GM12864 (cell line): ENCODE measurements at regions not wholly inside any gene's neighbourhood (a gene's known extent, or its start where the extent isn't known, plus 50 kb on each side); places are given as distances from the start of the nearest gene placed in this dataset.

ENCODE experiments used
- DNase-seq: peaks from one replicate; pipeline ENCODE4 v3.0.0-alpha.2; 2011; ENCODE audit warnings: low read depth
- H3K4me3 ChIP-seq: 2 replicates; pipeline ENCODE4 v1.5.1; 2011; ENCODE audit warnings: mild to moderate bottlenecking, low read depth, low read length, control low read depth
- TF ChIP-seq, protein P1 (sequence below): IDR thresholded peaks from 2 replicates; pipeline ENCODE4 v1.5.1; 2011; ENCODE audit warnings: low read depth, mild to moderate bottlenecking, moderate library complexity, low read length, control low read depth, inconsistent platforms; ENCODE audit errors: missing control alignments

DNA sequence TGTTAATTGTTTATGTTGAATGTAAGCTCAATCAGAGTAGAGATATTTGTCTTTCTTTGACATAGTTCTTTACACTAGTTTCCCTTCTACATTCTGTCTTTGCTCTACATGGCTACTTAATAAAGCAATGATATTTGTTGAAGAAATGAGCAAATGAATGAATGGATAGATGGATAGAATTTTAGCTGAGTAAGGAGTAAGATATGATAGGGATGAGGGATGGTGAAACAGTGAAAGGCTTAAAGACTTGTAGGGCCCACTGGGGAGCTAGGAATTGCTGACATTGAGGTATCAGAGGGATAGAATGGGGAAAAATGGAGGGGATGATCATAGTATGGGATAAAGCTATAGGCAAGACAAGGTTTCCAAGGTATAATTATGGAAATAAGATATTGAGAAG is 361.6 kb upstream of the SPHKAP start:
- TF ChIP-seq, protein P1, sequence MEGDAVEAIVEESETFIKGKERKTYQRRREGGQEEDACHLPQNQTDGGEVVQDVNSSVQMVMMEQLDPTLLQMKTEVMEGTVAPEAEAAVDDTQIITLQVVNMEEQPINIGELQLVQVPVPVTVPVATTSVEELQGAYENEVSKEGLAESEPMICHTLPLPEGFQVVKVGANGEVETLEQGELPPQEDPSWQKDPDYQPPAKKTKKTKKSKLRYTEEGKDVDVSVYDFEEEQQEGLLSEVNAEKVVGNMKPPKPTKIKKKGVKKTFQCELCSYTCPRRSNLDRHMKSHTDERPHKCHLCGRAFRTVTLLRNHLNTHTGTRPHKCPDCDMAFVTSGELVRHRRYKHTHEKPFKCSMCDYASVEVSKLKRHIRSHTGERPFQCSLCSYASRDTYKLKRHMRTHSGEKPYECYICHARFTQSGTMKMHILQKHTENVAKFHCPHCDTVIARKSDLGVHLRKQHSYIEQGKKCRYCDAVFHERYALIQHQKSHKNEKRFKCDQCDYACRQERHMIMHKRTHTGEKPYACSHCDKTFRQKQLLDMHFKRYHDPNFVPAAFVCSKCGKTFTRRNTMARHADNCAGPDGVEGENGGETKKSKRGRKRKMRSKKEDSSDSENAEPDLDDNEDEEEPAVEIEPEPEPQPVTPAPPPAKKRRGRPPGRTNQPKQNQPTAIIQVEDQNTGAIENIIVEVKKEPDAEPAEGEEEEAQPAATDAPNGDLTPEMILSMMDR, result no peak
- DNase-seq, result no peak
- H3K4me3 ChIP-seq, result no peak overlapping the region

DNA sequence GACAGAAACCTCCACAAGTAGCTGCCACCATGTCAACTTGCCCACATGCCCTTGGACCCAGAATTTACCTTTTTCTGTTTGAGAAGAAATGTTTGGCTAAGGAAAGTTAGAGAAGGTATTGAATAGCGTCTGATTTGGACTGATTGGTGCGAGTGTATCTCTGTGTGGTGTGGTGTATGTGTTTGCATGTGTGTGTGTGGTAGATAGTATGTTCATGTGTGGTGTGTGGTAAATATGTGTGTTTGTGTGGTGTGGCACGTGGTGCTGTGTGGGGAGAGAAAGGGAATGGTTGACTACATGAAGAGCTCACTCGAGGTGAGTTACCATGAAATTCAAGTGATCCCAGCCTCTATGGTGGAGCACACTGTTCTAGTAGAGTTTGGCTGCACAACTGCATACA is 360.8 kb upstream of the SPHKAP start:
- H3K4me3 ChIP-seq, result no peak overlapping the region
- TF ChIP-seq, protein P1, result no peak
- DNase-seq, result no peak

DNA sequence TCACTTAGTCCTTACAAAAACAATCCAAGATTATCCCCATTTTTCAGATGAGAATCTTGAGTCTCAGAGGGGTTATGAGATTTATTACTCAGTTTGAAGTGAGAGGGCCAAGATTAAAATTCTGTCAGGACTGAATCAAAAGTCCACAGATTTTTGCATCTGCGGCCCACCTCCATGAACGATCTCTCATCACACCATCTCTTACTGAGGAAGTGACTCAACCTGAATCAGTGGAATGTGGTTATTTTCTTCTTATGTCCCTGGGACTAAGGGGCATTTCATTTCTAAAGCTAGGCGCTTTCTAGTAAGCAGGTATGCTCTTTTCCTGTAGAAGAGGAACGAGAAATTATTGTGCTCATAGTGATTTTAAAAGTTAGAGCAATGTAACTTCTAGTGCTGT is 360.3 kb upstream of the SPHKAP start:
- no peak overlapping the region for H3K4me3 ChIP-seq
- no peak for DNase-seq
- TF ChIP-seq, protein P1, result no peak

GRCh38 chr2:228540976-228541375 is 359.5 kb upstream of the SPHKAP start:
- TF ChIP-seq, protein P1, result no peak
- no peak overlapping the region for H3K4me3 ChIP-seq
- no peak for DNase-seq

DNA sequence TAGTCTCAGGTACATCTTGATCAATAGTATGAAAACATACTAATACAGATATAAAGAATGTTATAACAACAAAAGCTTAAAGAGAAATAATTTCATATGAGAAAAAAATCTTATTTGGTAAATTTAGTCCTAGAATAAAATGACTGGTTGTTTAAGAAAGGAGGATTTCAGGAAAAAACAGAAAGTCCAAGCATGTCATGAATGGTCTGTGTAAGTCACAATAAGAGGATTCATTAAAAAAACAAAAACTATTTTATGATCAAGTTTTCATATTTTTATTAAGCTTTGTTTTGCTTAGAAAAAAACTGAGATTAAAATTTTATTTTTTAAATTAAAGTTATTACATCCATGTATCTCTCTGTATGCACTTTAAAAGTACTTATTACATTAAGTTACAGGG is 353.9 kb upstream of the SPHKAP start:
- TF ChIP-seq, protein P1, result no peak
- no peak overlapping the region for H3K4me3 ChIP-seq
- no peak for DNase-seq

- H3K4me3 ChIP-seq, result no peak overlapping the region
- no peak for DNase-seq
These were observed 351.7 kb upstream of the SPHKAP start for GRCh38 chr2:228533156-228533555.

GRCh38 chr2:228532233-228532632 is 350.7 kb upstream of the SPHKAP start:
- no peak overlapping the region for H3K4me3 ChIP-seq
- TF ChIP-seq, protein P1, result no peak
- no peak for DNase-seq

More at GRCh38 chr2:228533156-228533555, 351.7 kb upstream of the SPHKAP start:
- TF ChIP-seq, protein P1, result no peak
